HG02884 (cell line): ENCODE measurements at regions not wholly inside any gene's neighbourhood (a gene's known extent, or its start where the extent isn't known, plus 50 kb on each side); places are given as distances from the start of the nearest gene placed in this dataset.
"Not testable (repeated sequence)": the region's sequence is repeated elsewhere in the genome, so short reads cannot be mapped to it uniquely, and the experiment has no call there.

Experiments
- ATAC-seq: cut with Tn5 transposase; IDR thresholded peaks from one replicate; pipeline ENCODE4 v1.9.1; 2021; ENCODE audit warnings: mild to moderate bottlenecking, moderate library complexity; ENCODE audit not compliant: unreplicated experiment

GRCh38 chr12:131659484-131659883 is 51.4 kb upstream of the SFSWAP start:
- not testable (repeated sequence) for ATAC-seq

GRCh38 chr12:131659976-131660375 is 50.9 kb upstream of the SFSWAP start:
- not testable (repeated sequence) for ATAC-seq

- not testable (repeated sequence) for ATAC-seq
These were observed 50.5 kb upstream of the SFSWAP start for GRCh38 chr12:131660401-131660800.
